NB4 (cell line): ENCODE measurements at regions not wholly inside any gene's neighbourhood (a gene's known extent, or its start where the extent isn't known, plus 50 kb on each side); places are given as distances from the start of the nearest gene placed in this dataset.
"Not testable (repeated sequence)": the region's sequence is repeated elsewhere in the genome, so short reads cannot be mapped to it uniquely, and the experiment has no call there.

Experiments used
- DNase-seq: peaks from one replicate; pipeline ENCODE4 v3.0.0; 2010; ENCODE audit warnings: low read depth
- H3K4me3 ChIP-seq: one replicate; pipeline ENCODE4 v1.5.1; 2011; ENCODE audit warnings: mild to moderate bottlenecking, low read depth, low read length, moderate library complexity
- CTCF ChIP-seq: IDR thresholded peaks from one replicate; pipeline ENCODE4 v1.5.1; 2012; ENCODE audit warnings: low read depth, low read length
- MAX ChIP-seq: IDR thresholded peaks from 2 replicates; pipeline ENCODE4 v1.6.1; 2011; ENCODE audit warnings: low read depth, low read length
- MYC ChIP-seq: IDR thresholded peaks from 2 replicates; pipeline ENCODE4 v1.6.1; 2011; ENCODE audit warnings: low read depth, low read length
- POLR2A ChIP-seq: IDR thresholded peaks from 2 replicates; pipeline ENCODE4 v1.6.1; 2011; ENCODE audit warnings: mild to moderate bottlenecking; ENCODE audit not compliant: insufficient read length; ENCODE audit errors: extremely low read depth

- TF ChIP-seq POLR2A (no peak), MAX (no peak), CTCF (no peak), MYC (no peak)
- no peak for DNase-seq
- H3K4me3 ChIP-seq, result no peak overlapping the region
Observed at GRCh38 chrX:8048466-8048865, 121.3 kb upstream of the PNPLA4 start.

- no peak overlapping the region for H3K4me3 ChIP-seq
- no peak for DNase-seq
- TF ChIP-seq CTCF, result no peak
- no peak for TF ChIP-seq POLR2A
Observed at GRCh38 chrX:8044947-8045346, 117.7 kb upstream of the PNPLA4 start.

- TF ChIP-seq MAX (no peak), MYC (no peak), POLR2A (no peak), CTCF (no peak)
- no peak for DNase-seq
- H3K4me3 ChIP-seq, result no peak overlapping the region
Observed at GRCh38 chrX:8043546-8043945, 116.3 kb upstream of the PNPLA4 start.

- TF ChIP-seq POLR2A, result no peak
- TF ChIP-seq CTCF, result no peak
- TF ChIP-seq MYC, result no peak
- TF ChIP-seq MAX, result no peak
- no peak for DNase-seq
- no peak overlapping the region for H3K4me3 ChIP-seq
Observed at GRCh38 chrX:8043121-8043520, 115.9 kb upstream of the PNPLA4 start.

GRCh38 chrX:8042304-8042703 lies 115.1 kb upstream of the PNPLA4 start:
- DNase-seq, result peak; percentile 7
- H3K4me3 ChIP-seq, result no peak overlapping the region
- no peak for TF ChIP-seq MYC
- no peak for TF ChIP-seq POLR2A
- TF ChIP-seq MAX, result no peak
- TF ChIP-seq CTCF, result no peak

- not testable (repeated sequence) for DNase-seq
Observed at GRCh38 chrX:8039711-8040110, 112.5 kb upstream of the PNPLA4 start.

More at GRCh38 chrX:8039711-8040110, 112.5 kb upstream of the PNPLA4 start:
- H3K4me3 ChIP-seq, result not testable (repeated sequence)
